ENCODE measurements at regions not wholly inside any gene's neighbourhood (a gene's known extent, or its start where the extent isn't known, plus 50 kb on each side); places are given as distances from the start of the nearest gene placed in this dataset.

GRCh38 chr16:73756289-73757178 lies 540.1 kb upstream of the PSMD7 start:
- DNase-seq (ENCODE audit: low read depth in 1 of 2, low spot score in 1 of 2) = no peak

- no peak for DNase-seq (ENCODE audit: low read depth in 1 of 2, low spot score in 1 of 2)
Measured at GRCh38 chr16:73753931-73754330, 542.7 kb upstream of the PSMD7 start.

GRCh38 chr16:73750639-73751038 lies 546.0 kb upstream of the PSMD7 start:
- DNase-seq (ENCODE audit: low read depth in 1 of 2, low spot score in 1 of 2) = no peak

GRCh38 chr16:73747328-73747727 lies 549.3 kb upstream of the PSMD7 start:
- DNase-seq (ENCODE audit: low read depth in 1 of 2, low spot score in 1 of 2) = no peak

- DNase-seq (ENCODE audit: low read depth in 1 of 2, low spot score in 1 of 2) = no peak
Measured at GRCh38 chr16:73746554-73746953, 550.1 kb upstream of the PSMD7 start.

GRCh38 chr16:73743665-73744496 lies 552.7 kb upstream of the PSMD7 start:
- DNase-seq (ENCODE audit: low read depth in 1 of 2, low spot score in 1 of 2) = no peak

GRCh38 chr16:73739049-73739769 lies 557.4 kb upstream of the PSMD7 start:
- DNase-seq (ENCODE audit: low read depth in 1 of 2, low spot score in 1 of 2) = no peak

- DNase-seq (ENCODE audit: low read depth in 1 of 2, low spot score in 1 of 2) = no peak
Measured at GRCh38 chr16:73738266-73738665, 558.3 kb upstream of the PSMD7 start.

- no peak for DNase-seq (ENCODE audit: low read depth in 1 of 2, low spot score in 1 of 2)
Measured at GRCh38 chr16:73737637-73738036, 559.0 kb upstream of the PSMD7 start.

GRCh38 chr16:73735954-73736353 lies 560.7 kb upstream of the PSMD7 start:
- no peak for DNase-seq (ENCODE audit: low read depth in 1 of 2, low spot score in 1 of 2)

- no peak for DNase-seq (ENCODE audit: low read depth in 1 of 2, low spot score in 1 of 2)
Measured at GRCh38 chr16:73735018-73735417, 561.6 kb upstream of the PSMD7 start.

GRCh38 chr16:73732681-73733080 lies 563.9 kb upstream of the PSMD7 start:
- DNase-seq (ENCODE audit: low read depth in 1 of 2, low spot score in 1 of 2) = no peak

GRCh38 chr16:73732143-73732542 lies 564.5 kb upstream of the PSMD7 start:
- no peak for DNase-seq (ENCODE audit: low read depth in 1 of 2, low spot score in 1 of 2)

GRCh38 chr16:73730481-73731090 lies 566.0 kb upstream of the PSMD7 start:
- no peak for DNase-seq (ENCODE audit: low read depth in 1 of 2, low spot score in 1 of 2)

- no peak for DNase-seq (ENCODE audit: low read depth in 1 of 2, low spot score in 1 of 2)
Measured at GRCh38 chr16:73725156-73725555, 571.5 kb upstream of the PSMD7 start.

GRCh38 chr16:73724503-73724902 lies 572.1 kb upstream of the PSMD7 start:
- no peak for DNase-seq (ENCODE audit: low read depth in 1 of 2, low spot score in 1 of 2)

- DNase-seq (ENCODE audit: low read depth in 1 of 2, low spot score in 1 of 2) = no peak
Measured at GRCh38 chr16:73717266-73717974, 579.2 kb upstream of the PSMD7 start.

- no peak for DNase-seq (ENCODE audit: low read depth in 1 of 2, low spot score in 1 of 2)
Measured at GRCh38 chr16:73714976-73715375, 581.6 kb upstream of the PSMD7 start.

GRCh38 chr16:73713778-73714495 lies 582.7 kb upstream of the PSMD7 start:
- no peak for DNase-seq (ENCODE audit: low read depth in 1 of 2, low spot score in 1 of 2)

- DNase-seq (ENCODE audit: low read depth in 1 of 2, low spot score in 1 of 2) = no peak
Measured at GRCh38 chr16:73713251-73713650, 583.4 kb upstream of the PSMD7 start.

All from activated CD4-positive, alpha-beta T cell treated with anti-CD3 and anti-CD28 coated beads, Interleukin-2, amount 50 U/mL, for 24 hours (primary cell).